LNCAP (cell line): ENCODE measurements at regions not wholly inside any gene's neighbourhood (a gene's known extent, or its start where the extent isn't known, plus 50 kb on each side); places are given as distances from the start of the nearest gene placed in this dataset.

Experiments
- TF ChIP-seq, protein P1 (sequence below): fragments of 450-650 bp; IDR thresholded peaks from 2 replicates; pipeline ENCODE4 v1.5.1; 2017; ENCODE audit warnings: mild to moderate bottlenecking

DNA sequence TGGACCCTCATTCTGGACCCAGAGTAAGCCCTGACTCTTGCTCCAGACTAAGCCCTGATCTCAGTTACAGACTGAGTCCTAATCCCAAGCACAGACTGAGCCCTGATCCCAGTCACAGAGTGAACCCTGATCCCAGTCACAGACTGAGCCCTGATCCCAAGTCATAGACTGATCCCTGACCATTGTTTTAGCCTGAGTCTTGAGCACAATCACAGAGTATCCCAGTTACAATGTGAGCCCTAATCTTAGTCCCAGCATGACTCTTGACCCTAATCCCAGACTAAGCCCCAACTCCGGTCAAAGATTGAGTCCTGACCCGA is 240.6 kb downstream of the RBM19 start:
- TF ChIP-seq, protein P1, sequence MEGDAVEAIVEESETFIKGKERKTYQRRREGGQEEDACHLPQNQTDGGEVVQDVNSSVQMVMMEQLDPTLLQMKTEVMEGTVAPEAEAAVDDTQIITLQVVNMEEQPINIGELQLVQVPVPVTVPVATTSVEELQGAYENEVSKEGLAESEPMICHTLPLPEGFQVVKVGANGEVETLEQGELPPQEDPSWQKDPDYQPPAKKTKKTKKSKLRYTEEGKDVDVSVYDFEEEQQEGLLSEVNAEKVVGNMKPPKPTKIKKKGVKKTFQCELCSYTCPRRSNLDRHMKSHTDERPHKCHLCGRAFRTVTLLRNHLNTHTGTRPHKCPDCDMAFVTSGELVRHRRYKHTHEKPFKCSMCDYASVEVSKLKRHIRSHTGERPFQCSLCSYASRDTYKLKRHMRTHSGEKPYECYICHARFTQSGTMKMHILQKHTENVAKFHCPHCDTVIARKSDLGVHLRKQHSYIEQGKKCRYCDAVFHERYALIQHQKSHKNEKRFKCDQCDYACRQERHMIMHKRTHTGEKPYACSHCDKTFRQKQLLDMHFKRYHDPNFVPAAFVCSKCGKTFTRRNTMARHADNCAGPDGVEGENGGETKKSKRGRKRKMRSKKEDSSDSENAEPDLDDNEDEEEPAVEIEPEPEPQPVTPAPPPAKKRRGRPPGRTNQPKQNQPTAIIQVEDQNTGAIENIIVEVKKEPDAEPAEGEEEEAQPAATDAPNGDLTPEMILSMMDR, result no peak

DNA sequence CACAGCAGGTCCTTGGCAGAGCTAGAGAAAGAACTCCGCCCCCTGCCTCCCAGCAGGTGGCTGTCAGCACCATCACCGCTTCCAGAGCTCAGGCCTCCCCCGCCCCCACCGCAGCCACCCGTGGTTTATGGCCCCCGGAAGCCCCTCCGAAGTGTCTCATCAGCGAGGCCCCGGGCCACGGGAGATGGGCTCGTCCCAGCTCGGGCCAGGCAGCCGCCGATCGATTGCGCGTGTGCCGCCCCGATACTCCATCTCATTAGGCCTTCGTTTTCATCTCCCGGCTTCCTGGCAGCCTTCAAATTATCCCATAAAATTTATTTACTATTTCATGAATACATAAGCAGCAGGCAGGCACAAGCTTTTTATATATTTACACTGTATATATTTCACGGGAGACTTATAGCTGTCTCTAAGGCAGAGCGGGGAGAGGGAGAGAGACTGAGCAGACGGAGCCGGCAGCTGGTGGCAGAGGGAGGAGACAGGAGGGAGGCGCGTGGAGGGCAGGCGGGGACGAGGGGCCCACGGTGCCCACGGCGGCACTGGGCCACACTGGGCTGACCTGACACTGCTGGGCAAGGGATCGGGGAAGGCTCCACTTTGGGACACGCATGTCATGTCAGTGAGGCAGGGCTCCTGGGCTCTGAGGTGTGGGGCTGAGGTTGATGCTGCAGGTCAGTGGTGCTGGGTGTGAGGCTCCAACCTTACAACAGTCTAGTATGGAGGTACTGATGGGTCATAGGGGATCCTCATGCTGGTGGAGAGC is 241.2 kb downstream of the RBM19 start:
- TF ChIP-seq, protein P1, result no peak

DNA sequence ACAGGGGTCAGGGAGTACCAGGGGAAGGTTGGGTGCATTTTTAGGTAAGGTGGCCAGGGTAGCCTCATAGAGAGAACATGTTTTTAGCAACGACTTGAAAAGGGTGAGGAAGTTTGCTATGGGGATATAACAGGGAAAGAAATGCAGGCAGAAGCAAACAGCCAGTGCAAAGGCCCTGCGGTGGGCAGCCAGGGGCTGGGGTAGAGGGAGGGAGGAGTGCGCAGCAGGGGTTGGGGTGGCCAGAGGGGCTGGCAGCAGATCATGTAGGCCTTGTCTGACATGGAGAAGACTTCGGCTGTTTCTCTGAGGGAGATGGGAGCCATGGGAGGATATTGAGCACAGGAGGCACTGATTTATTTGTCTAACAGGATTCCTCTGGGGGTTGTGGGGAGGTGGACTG is 242.5 kb downstream of the RBM19 start:
- TF ChIP-seq, protein P1, result no peak

DNA sequence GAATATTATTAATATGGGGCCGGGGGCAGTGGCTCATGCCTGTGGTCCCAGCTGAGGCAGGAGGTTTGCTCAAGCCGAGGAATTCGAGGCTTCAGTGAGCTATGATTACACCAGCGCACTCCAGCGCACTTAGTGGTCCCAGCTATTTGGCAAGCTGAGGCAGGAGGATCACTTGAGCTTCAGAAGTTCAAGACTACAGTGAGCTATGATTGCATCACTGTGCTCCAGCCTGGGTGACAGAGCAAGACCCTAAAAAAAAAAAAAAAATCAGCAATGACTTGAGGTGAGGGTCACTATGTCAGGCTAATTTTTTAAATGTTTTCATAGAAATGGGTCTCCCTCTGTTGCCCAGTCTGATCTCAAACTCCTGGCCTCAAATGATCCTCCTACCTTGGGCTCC is 243.4 kb downstream of the RBM19 start:
- TF ChIP-seq, protein P1, result no peak

DNA sequence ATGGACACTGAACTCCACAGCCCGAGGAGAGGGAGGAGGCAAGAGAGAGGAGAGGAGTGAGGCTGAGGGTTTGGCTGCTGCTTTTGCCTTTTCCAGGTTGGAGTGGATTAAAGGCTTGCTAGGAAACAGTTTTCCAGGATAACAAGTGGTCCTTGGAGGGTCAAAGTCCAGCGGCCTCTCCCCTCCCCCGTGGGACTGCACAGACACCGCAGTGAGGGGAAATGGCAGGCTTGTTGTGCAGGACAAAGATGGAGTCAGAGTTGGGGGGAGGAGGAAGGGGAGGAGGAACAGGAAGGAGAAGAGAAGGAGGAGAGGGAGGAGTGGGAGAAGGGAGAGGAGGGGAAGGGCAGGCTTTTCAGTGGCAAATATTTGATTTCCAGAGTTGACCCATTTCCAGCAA is 245.5 kb downstream of the RBM19 start:
- TF ChIP-seq, protein P1, result no peak

DNA sequence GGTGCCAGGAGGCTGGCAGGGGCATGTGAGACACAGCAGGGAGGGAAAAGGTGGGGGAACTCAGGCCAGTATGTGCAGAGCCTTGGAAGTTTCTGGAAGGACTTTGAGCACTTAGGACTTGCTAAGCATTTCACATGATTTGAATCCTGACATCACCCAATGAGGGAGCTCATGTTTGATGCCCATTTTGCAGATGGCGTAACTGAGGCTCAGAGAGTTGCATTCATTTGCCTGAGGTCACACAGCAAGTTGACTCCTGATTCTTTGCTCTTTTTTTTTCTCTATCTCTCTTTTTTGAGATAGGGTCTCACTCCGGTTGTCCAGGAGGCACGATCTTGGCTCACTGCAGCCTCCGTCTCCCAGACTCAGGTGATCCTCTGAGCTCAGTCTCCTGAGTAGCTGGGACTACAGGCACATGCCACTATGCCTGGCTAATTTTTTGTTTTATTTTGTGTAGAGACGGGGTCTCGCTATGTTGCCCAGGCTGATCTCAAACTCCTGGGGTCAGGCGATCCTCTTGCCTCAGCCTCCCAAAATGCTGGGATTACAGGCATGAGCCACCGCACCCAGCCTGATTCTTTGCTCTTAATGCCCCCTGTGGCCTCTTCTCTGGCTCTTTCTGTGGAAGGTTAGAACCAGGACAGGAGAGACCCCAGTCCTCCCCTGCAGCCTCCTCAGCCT is 246.1 kb downstream of the RBM19 start:
- TF ChIP-seq, protein P1, result no peak

DNA sequence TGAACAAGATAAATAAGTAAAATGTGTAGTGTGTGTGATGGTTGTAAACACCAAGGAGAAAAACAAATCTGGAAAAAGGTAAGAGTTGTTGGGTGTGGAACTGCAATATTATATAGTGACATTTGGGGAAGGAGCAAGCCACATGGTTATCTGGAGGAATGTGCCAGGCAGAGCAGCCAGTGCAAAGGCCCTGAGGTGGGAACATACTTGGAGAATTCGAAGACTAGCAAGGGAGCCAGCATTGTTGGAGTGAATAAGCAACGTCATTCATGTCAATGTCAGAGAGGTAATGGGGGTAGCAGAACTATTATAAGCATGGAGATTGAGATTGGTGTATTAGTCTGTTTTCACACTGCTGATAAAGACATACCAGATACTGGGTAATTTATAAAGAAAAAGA is 241.5 kb upstream of the LHX5 start:
- TF ChIP-seq, protein P1, result no peak
